Fibroblast of lung (primary cell): ENCODE measurements at regions not wholly inside any gene's neighbourhood (a gene's known extent, or its start where the extent isn't known, plus 50 kb on each side); places are given as distances from the start of the nearest gene placed in this dataset.

ENCODE experiments used
- EZH2 ChIP-seq: IDR thresholded peaks from 2 replicates; pipeline ENCODE4 v1.5.1; 2012; ENCODE audit warnings: low read length, control low read depth, mild to moderate bottlenecking; ENCODE audit errors: missing control alignments
- TF ChIP-seq, protein P1 (sequence below), 2 donors: IDR thresholded peaks in 1 of 2; conservative IDR thresholded peaks in 1 of 2; 1 replicate in 1 of 2; 2 replicates in 1 of 2; pipeline ENCODE4 v1.5.1; 2011 to 2012; ENCODE audit warnings: low read length in 2 of 2, control low read depth in 1 of 2, inconsistent platforms in 1 of 2, low read depth in 1 of 2, mild to moderate bottlenecking in 1 of 2

DNA sequence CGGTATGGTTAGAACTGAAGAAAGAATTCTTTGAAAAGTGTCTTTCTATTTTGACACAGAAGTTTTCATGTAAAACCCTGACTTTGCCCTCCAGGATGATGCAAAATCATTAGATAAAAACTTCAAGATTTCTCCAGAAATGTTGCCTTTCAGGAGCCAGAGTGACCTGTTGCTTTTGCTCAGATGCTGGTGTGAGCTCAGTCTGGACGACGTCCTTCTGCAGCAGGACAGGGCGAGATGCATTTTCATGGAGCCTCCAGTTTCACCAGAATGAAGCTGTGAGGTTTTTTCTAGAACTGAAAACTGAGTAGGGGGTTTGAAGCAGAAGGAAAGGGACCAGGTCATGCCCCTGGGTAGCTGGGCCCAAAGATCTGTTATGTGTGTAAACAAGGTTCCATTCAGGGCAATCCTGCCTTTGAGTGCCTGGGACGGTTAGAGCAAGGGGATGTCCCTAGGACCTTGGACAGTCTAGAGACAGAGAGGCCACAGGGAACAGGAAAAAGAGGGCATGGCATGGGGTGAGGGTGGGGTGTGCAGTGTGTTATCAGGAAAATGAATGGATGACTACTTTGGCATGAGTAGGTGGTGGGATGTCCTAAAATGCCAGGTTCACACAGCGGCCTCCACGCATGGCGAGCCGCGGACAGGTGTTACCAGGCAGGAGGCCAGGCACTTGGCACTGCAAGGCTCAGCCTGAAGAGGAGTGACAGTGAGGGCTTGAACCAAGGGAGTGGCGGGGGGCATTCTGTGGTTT is 356.3 kb downstream of the CXCL12 start:
- TF ChIP-seq, protein P1, sequence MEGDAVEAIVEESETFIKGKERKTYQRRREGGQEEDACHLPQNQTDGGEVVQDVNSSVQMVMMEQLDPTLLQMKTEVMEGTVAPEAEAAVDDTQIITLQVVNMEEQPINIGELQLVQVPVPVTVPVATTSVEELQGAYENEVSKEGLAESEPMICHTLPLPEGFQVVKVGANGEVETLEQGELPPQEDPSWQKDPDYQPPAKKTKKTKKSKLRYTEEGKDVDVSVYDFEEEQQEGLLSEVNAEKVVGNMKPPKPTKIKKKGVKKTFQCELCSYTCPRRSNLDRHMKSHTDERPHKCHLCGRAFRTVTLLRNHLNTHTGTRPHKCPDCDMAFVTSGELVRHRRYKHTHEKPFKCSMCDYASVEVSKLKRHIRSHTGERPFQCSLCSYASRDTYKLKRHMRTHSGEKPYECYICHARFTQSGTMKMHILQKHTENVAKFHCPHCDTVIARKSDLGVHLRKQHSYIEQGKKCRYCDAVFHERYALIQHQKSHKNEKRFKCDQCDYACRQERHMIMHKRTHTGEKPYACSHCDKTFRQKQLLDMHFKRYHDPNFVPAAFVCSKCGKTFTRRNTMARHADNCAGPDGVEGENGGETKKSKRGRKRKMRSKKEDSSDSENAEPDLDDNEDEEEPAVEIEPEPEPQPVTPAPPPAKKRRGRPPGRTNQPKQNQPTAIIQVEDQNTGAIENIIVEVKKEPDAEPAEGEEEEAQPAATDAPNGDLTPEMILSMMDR (conservative IDR thresholded peaks at IDR 0.05 in 1 of 2, IDR thresholded peaks at IDR 0.05 in 1 of 2; ENCODE audit: low read depth in 1 of 2, low read length in 2 of 2) = no peak
- TF ChIP-seq EZH2 = no peak
